ENCODE measurements at regions not wholly inside any gene's neighbourhood (a gene's known extent, or its start where the extent isn't known, plus 50 kb on each side); places are given as distances from the start of the nearest gene placed in this dataset.

DNA sequence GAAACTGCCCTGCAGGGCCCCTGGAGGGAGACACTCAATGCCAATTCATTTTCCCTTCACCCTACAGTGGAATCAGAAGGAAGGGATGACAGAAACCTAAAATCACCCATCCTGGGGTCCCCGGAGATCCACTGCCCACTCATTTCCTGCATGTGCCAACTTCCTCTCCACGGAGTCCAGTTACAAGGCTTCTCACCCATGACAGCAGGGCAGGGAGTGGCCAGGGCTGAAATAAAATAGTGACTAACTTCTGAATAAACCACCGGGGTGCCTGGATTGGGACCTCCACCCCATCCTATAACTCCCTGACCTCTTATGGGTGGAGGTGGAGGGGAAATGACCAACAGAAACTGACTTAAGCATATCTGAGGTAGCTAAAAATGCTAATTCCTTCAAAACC, 362.3 kb downstream of the MAFB start:
- Histone ChIP-seq H3K9me3 (no peaks in the 10 kb centered on the region), H3K4me3 (no peak overlapping the region), H3K36me3 (no peaks in the 10 kb centered on the region), H3K27me3 (no peaks in the 10 kb centered on the region), H3K4me1 (ENCODE audit: insufficient read depth) (no peaks in the 10 kb centered on the region), H3K27ac (no peak overlapping the region)
- WGBS, 3 donors: 42 to 59% (median 45%) methylated on average over 3 of the region's 3 CpGs
- no peak for DNase-seq
- intact Hi-C loops (cut with DNase I): no loop called here
- TF ChIP-seq EP300 (IDR thresholded peaks at IDR 0.05): no peak

DNA sequence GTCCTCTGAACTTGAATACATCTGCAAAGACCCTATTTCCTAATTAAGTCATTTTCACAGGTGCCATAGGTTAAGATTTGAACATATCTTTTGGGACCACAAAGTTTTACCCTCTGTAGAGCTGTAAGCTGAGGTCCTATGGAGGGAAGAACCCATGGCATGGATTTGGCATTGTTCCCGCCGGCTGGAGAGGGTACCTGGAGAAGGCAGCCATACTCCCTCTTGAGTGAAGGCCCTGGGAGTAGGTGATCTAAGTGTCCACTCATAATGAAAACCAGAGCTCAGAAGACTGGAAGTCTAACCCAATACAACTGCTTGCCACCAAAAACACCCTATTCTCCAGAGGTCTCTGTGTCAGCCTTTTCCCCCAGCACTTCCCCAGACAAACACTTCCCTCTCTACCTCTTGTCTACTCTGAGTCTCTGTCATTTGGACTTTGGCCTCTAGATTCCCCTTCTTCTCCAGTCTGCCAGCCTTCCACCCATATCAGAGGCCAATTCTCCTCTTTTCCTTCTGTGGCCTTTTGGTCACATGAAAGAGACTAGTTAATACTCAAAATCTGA, 363.9 kb downstream of the MAFB start:
- TF ChIP-seq, protein P1, sequence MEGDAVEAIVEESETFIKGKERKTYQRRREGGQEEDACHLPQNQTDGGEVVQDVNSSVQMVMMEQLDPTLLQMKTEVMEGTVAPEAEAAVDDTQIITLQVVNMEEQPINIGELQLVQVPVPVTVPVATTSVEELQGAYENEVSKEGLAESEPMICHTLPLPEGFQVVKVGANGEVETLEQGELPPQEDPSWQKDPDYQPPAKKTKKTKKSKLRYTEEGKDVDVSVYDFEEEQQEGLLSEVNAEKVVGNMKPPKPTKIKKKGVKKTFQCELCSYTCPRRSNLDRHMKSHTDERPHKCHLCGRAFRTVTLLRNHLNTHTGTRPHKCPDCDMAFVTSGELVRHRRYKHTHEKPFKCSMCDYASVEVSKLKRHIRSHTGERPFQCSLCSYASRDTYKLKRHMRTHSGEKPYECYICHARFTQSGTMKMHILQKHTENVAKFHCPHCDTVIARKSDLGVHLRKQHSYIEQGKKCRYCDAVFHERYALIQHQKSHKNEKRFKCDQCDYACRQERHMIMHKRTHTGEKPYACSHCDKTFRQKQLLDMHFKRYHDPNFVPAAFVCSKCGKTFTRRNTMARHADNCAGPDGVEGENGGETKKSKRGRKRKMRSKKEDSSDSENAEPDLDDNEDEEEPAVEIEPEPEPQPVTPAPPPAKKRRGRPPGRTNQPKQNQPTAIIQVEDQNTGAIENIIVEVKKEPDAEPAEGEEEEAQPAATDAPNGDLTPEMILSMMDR (IDR thresholded peaks at IDR 0.05): no peak
- TF ChIP-seq EP300 (IDR thresholded peaks at IDR 0.05) (no peak), POLR2A (IDR thresholded peaks at IDR 0.05) (no peak)
- intact Hi-C loops (cut with DNase I): no loop called here
- no peak overlapping the region for H3K27ac ChIP-seq
- no peaks in the 10 kb centered on the region for H3K4me1 ChIP-seq (ENCODE audit: insufficient read depth)
- 83 to 95% (median 88%) methylated on average over 2 of the region's 2 CpGs for WGBS, 3 donors
- no peaks in the 10 kb centered on the region for H3K9me3 ChIP-seq
- no peaks in the 10 kb centered on the region for H3K27me3 ChIP-seq
- no peak overlapping the region for H3K4me3 ChIP-seq
- no peaks in the 10 kb centered on the region for H3K36me3 ChIP-seq
- DNase-seq: no peak

DNA sequence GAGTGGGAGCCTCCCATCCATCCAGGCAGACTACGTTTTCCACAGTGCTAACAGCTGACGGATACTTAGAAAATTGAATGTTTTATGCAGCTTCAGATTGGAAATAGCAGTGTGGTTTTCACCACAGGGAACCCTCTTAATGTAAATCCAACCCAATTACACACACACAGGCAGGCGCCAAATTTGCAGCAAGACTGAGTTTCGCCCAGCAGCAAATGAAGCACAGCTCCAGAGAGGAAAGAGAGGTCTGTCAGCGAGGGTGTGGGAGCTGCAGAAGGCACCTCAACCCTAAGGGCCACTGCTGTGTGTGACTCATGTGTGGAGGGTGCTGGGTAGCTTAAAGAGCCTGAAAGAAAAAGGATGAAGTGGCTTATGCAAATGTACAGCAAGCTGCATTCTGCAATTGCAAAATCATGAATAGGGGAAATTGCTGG, 365.7 kb downstream of the MAFB start:
- Histone ChIP-seq H3K9me3 (no peaks in the 10 kb centered on the region), H3K27me3 (no peaks in the 10 kb centered on the region), H3K36me3 (no peaks in the 10 kb centered on the region), H3K4me1 (ENCODE audit: insufficient read depth) (no peaks in the 10 kb centered on the region), H3K27ac (no peak overlapping the region), H3K4me3 (no peak overlapping the region)
- TF ChIP-seq, protein P1 (IDR thresholded peaks at IDR 0.05): no peak
- TF ChIP-seq EP300 (IDR thresholded peaks at IDR 0.05): no peak
- no peak for TF ChIP-seq POLR2A (IDR thresholded peaks at IDR 0.05)
- no peak for DNase-seq
- WGBS, 3 donors: 65 to 72% (median 68%) methylated on average over 5 of the region's 5 CpGs
- intact Hi-C loops (cut with DNase I): no loop called here

DNA sequence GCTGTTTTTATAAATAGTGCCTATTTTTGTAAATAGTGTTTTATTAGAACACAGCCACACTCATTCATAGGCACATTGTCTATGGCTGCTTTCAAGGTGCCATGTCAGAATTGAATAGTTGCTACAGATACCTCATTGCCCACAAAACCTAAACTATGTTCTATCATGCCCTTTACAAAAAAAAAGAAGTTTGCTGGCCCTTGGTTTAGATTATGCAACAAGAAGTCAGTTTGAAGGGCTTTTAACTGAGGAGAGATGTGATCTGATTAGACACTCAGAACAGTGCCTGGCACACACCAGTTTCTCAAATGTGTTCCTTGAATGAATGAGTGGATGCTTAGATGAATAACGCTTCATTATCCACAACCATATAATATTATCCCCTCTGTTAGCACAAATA, 366.1 kb downstream of the MAFB start:
- TF ChIP-seq, protein P1 (IDR thresholded peaks at IDR 0.05): no peak
- TF ChIP-seq POLR2A (IDR thresholded peaks at IDR 0.05) (no peak), EP300 (IDR thresholded peaks at IDR 0.05) (no peak)
- intact Hi-C loops (cut with DNase I): no loop called here
- Histone ChIP-seq H3K27me3 (no peaks in the 10 kb centered on the region), H3K4me1 (ENCODE audit: insufficient read depth) (no peaks in the 10 kb centered on the region), H3K36me3 (no peaks in the 10 kb centered on the region), H3K9me3 (no peaks in the 10 kb centered on the region), H3K27ac (no peak overlapping the region), H3K4me3 (no peak overlapping the region)
- DNase-seq: no peak
- 76 to 85% (median 78%) methylated on average over 1 of the region's 1 CpG for WGBS, 3 donors

DNA sequence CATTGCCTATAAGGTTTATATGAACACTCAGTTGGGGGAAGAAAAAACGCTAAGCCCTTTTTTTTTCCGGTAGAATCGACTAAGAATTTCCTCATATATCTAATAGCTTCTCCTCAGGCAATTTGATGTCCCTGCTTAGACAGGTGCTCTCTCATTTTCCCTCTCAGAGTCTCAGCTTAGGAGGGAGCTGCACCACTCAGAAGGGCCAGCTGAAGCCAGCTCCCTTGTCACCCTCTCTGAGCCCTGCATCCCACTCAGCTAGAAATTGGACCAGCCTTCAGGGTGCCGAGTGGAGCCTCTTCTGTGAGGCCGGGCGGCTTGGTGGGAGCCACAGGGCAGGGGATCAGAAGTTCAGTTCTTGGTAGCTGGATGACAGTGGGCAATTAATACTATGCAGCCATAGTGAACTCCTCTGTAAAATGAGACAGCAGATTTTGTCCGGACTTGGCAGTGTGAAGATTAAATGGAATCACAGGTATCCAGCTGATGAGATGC, 368.5 kb downstream of the MAFB start:
- H3K4me1 ChIP-seq (ENCODE audit: insufficient read depth): no peaks in the 10 kb centered on the region
- WGBS, 3 donors: 76 to 82% (median 79%) methylated on average over 7 of the region's 7 CpGs
- no peaks in the 10 kb centered on the region for H3K36me3 ChIP-seq
- H3K9me3 ChIP-seq: no peaks in the 10 kb centered on the region
- no peak for DNase-seq
- no peak overlapping the region for H3K4me3 ChIP-seq
- intact Hi-C loops (cut with DNase I): no loop called here
- H3K27ac ChIP-seq: no peak overlapping the region
- TF ChIP-seq, protein P1 (IDR thresholded peaks at IDR 0.05): no peak
- TF ChIP-seq EP300 (IDR thresholded peaks at IDR 0.05): no peak
- no peak for TF ChIP-seq POLR2A (IDR thresholded peaks at IDR 0.05)
- H3K27me3 ChIP-seq: no peaks in the 10 kb centered on the region

All from ovary (tissue), 7 donors.